Testis (tissue), 2 donors: ENCODE measurements at regions not wholly inside any gene's neighbourhood (a gene's known extent, or its start where the extent isn't known, plus 50 kb on each side); places are given as distances from the start of the nearest gene placed in this dataset.
"Not testable (repeated sequence)": the region's sequence is repeated elsewhere in the genome, so short reads cannot be mapped to it uniquely, and the experiment has no call there.

Source experiments
- CTCF ChIP-seq, 3 experiments: fragments of 450-650 bp in 2 of 3; fragments of 200-600 bp in 1 of 3; sonication (generic) in 1 of 3; IDR thresholded peaks; one replicate each; pipeline ENCODE4 v1.5.1; 2016 to 2019; ENCODE audit warnings: antibody characterized with exemption in 3 of 3, mild to moderate bottlenecking in 2 of 3, moderate library complexity in 1 of 3
- POLR2A ChIP-seq: fragments of 450-650 bp; IDR thresholded peaks from one replicate; pipeline ENCODE4 v1.6.1; 2017; ENCODE audit warnings: antibody characterized with exemption, mild to moderate bottlenecking, moderate library complexity

GRCh38 chr16:31978463-31978862 lies 104.9 kb downstream of the ZNF267 start:
- not testable (repeated sequence) for TF ChIP-seq CTCF (IDR thresholded peaks at IDR 0.05); POLR2A
